SK-N-SH (cell line): ENCODE measurements at regions not wholly inside any gene's neighbourhood (a gene's known extent, or its start where the extent isn't known, plus 50 kb on each side); places are given as distances from the start of the nearest gene placed in this dataset.

Source experiments
- CTCF ChIA-PET: fragments of 300-600, 350-600 bp; formaldehyde crosslinking; extraction: SDS; loops from one replicate; lab custom pipeline; 2021; lab: Yijun Ruan, JAX
- POLR2A ChIA-PET: fragments of 350-600 bp; sonication (Branson Sonifier 250); formaldehyde crosslinking; extraction: SDS; loops from one replicate; lab custom pipeline; 2020; ENCODE audit warnings: antibody characterized with exemption, inconsistent platforms; lab: Yijun Ruan, JAX
- DNase-seq: peaks from one replicate; pipeline ENCODE4 v3.0.0; 2012
- H2AFZ ChIP-seq: fragments of 200-600 bp; sonication (generic); 2 replicates; pipeline ENCODE4 v1.8.1; 2016; ENCODE audit warnings: antibody characterized with exemption, mild to moderate bottlenecking, low read depth
- H3F3A ChIP-seq: fragments of 200-600 bp; sonication (generic); replicated peaks from 2 replicates; pipeline ENCODE3; 2016; ENCODE audit warnings: antibody characterized with exemption, mild to moderate bottlenecking; ENCODE audit not compliant: insufficient read depth
- H3K27ac ChIP-seq, 2 experiments: fragments of 200-500 bp in 1 of 2; fragments of 200-600 bp in 1 of 2; sonication (Bioruptor generic) in 1 of 2; sonication (generic), shearing (Covaris generic) in 1 of 2; 2 replicates each; pipeline versions ENCODE4 v1.5.1 to v1.6.1; 2014 to 2016; ENCODE audit warnings: low read depth in 2 of 2, inconsistent platforms in 1 of 2, low read length in 1 of 2, mild to moderate bottlenecking in 1 of 2, mixed read lengths in 1 of 2
- H3K27me3 ChIP-seq: fragments of 200-600 bp; sonication (generic), shearing (Covaris generic); 2 replicates; pipeline ENCODE4 v1.6.1; 2016; ENCODE audit warnings: mixed run types; ENCODE audit not compliant: insufficient read depth
- H3K36me3 ChIP-seq, 2 experiments: fragments of 200-500 bp in 1 of 2; fragments of 200-600 bp in 1 of 2; sonication (Bioruptor generic) in 1 of 2; sonication (generic) in 1 of 2; replicated peaks in 1 of 2; 2 replicates each; pipeline versions ENCODE3 to v1.5.1; 2014 to 2016; ENCODE audit warnings: low read length in 1 of 2, mild to moderate bottlenecking in 1 of 2; ENCODE audit not compliant: insufficient read depth in 2 of 2, control insufficient read depth in 1 of 2
- H3K4me1 ChIP-seq, 2 experiments: fragments of 200-500 bp in 1 of 2; fragments of 200-600 bp in 1 of 2; sonication (Bioruptor generic) in 1 of 2; sonication (generic), shearing (Covaris generic) in 1 of 2; 2 replicates each; pipeline versions ENCODE4 v1.5.1 to v1.6.1; 2014 to 2016; ENCODE audit warnings: low read depth in 1 of 2, low read length in 1 of 2, mixed run types in 1 of 2; ENCODE audit not compliant: insufficient read depth in 2 of 2, control insufficient read depth in 1 of 2
- H3K4me2 ChIP-seq: fragments of 200-600 bp; sonication (generic), shearing (Covaris generic); 2 replicates; pipeline ENCODE4 v1.6.1; 2017; ENCODE audit warnings: mixed run types
- H3K4me3 ChIP-seq, 2 experiments: fragments of 200-500 bp in 1 of 2; fragments of 200-600 bp in 1 of 2; sonication (Bioruptor generic) in 1 of 2; sonication (generic), shearing (Covaris generic) in 1 of 2; 2 replicates each; pipeline versions ENCODE4 v1.5.1 to v1.8.1; 2014 to 2016; ENCODE audit warnings: low read depth in 2 of 2, inconsistent platforms in 1 of 2, low read length in 1 of 2, mild to moderate bottlenecking in 1 of 2, mixed read lengths in 1 of 2, moderate library complexity in 1 of 2
- H3K79me2 ChIP-seq: fragments of 200-600 bp; sonication (generic); 2 replicates; pipeline ENCODE4 v1.8.1; 2017; ENCODE audit warnings: mild to moderate bottlenecking; ENCODE audit not compliant: insufficient read depth
- H3K9ac ChIP-seq: fragments of 200-600 bp; sonication (generic); 2 replicates; pipeline ENCODE4 v1.6.1; 2017; ENCODE audit warnings: mixed run types
- H3K9me2 ChIP-seq: fragments of 200-600 bp; sonication (generic); 2 replicates; pipeline ENCODE4 v1.6.1; 2017; ENCODE audit warnings: mixed run types
- H3K9me3 ChIP-seq: fragments of 200-600 bp; sonication (generic); 2 replicates; pipeline ENCODE4 v1.6.1; 2017; ENCODE audit warnings: mixed run types, mild to moderate bottlenecking, moderate library complexity
- H4K20me1 ChIP-seq: fragments of 200-600 bp; sonication (generic); 2 replicates; pipeline ENCODE4 v1.6.1; 2017; ENCODE audit warnings: mild to moderate bottlenecking, mixed run types; ENCODE audit not compliant: insufficient read depth
- ELF1 ChIP-seq: IDR thresholded peaks from 2 replicates; pipeline ENCODE4 v1.4.0; 2012
- EP300 ChIP-seq, 2 experiments: IDR thresholded peaks; 2 replicates each; pipeline versions ENCODE4 v1.4.0 to v1.6.1; 2012; ENCODE audit warnings: borderline replicate concordance in 1 of 2, low read depth in 1 of 2, low read length in 1 of 2
- EZH2phosphoT487 ChIP-seq: fragments of 200-600 bp; sonication (generic); IDR thresholded peaks from 2 replicates; pipeline ENCODE4 v1.6.1; 2017; ENCODE audit warnings: low read depth, mixed run types, mild to moderate bottlenecking, antibody characterized with exemption, moderate library complexity, borderline replicate concordance
- FOSL2 ChIP-seq: IDR thresholded peaks from 2 replicates; pipeline ENCODE4 v1.4.0; 2012; ENCODE audit warnings: low read depth, mild to moderate bottlenecking, moderate library complexity, borderline replicate concordance
- FOXM1 ChIP-seq: IDR thresholded peaks from 2 replicates; pipeline ENCODE4 v1.4.0; 2012; ENCODE audit warnings: low read depth, mild to moderate bottlenecking
- MEF2A ChIP-seq: IDR thresholded peaks from 2 replicates; pipeline ENCODE4 v1.4.0; 2012; ENCODE audit warnings: low read depth, borderline replicate concordance
- MXI1 ChIP-seq: IDR thresholded peaks from 2 replicates; pipeline ENCODE4 v1.6.1; 2012; ENCODE audit warnings: mild to moderate bottlenecking, low read depth, low read length, improper control_type of control experiment
- NFIC ChIP-seq: IDR thresholded peaks from 2 replicates; pipeline ENCODE4 v1.4.0; 2012; ENCODE audit warnings: borderline replicate concordance
- NRF1 ChIP-seq: IDR thresholded peaks from 2 replicates; pipeline ENCODE4 v1.6.1; 2012; ENCODE audit warnings: low read depth, mild to moderate bottlenecking, low read length
- POLR2AphosphoS5 ChIP-seq: IDR thresholded peaks from 2 replicates; pipeline ENCODE4 v1.6.1; 2012; ENCODE audit warnings: low read depth, low read length
- RAD21 ChIP-seq: IDR thresholded peaks from 2 replicates; pipeline ENCODE4 v1.6.1; 2012; ENCODE audit warnings: mild to moderate bottlenecking, low read length
- RCOR1 ChIP-seq: fragments of 150-350 bp; IDR thresholded peaks from 2 replicates; pipeline ENCODE4 v1.6.1; 2017; ENCODE audit warnings: antibody characterized with exemption, low read length
- RFX5 ChIP-seq: IDR thresholded peaks from 2 replicates; pipeline ENCODE4 v1.6.1; 2012; ENCODE audit warnings: mild to moderate bottlenecking, improper control_type of control experiment, low read length
- RXRA ChIP-seq: IDR thresholded peaks from 2 replicates; pipeline ENCODE4 v1.4.0; 2012; ENCODE audit warnings: low read depth, mild to moderate bottlenecking, borderline replicate concordance
- SMC3 ChIP-seq: IDR thresholded peaks from 2 replicates; pipeline ENCODE4 v1.6.1; 2012; ENCODE audit warnings: low read depth, low read length, improper control_type of control experiment
- TAF1 ChIP-seq: IDR thresholded peaks from 2 replicates; pipeline ENCODE4 v1.6.1; 2012; ENCODE audit warnings: low read depth, mild to moderate bottlenecking, low read length, moderate library complexity, borderline replicate concordance
- WGBS: methylation state at CpG from one replicate; pipeline ENCODE4 v1.1.6; 2017; ENCODE audit warnings: low lambda C conversion rate; 5-methylcytosine and 5-hydroxymethylcytosine counted together
- TF ChIP-seq, protein P1 (sequence below): IDR thresholded peaks from 2 replicates; pipeline ENCODE4; 2012
- TF ChIP-seq, protein P2 (sequence below): IDR thresholded peaks from 2 replicates; pipeline ENCODE4 v1.4.0; 2012; ENCODE audit warnings: low read depth, borderline replicate concordance
- TF ChIP-seq, protein P3 (sequence below): fragments of 200-600 bp; sonication (generic); IDR thresholded peaks from 2 replicates; pipeline ENCODE4 v1.6.1; 2017; ENCODE audit warnings: antibody characterized with exemption, mild to moderate bottlenecking, moderate library complexity
- TF ChIP-seq, protein P4 (sequence below): fragments of 150-350 bp; IDR thresholded peaks from 2 replicates; pipeline ENCODE4 v1.6.1; 2016; ENCODE audit warnings: mild to moderate bottlenecking, low read depth, low read length

DNA sequence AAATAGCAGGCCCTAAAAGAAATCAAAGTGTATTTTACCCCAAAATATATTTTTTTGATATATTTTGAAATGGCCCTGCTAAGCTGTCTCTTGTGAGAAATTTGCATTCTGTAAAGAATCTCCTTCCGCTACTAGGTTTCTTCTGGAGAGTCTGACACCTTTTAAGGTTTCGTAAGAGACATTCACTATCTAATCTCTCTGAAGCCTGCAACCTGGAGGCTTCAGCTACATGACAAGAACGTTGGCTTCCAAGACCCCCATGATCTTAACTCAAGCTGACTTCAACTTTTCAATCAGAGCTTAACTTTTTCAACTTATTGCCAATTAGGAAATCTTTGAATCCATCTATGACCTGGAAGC, 1894.9 kb upstream of the LRRTM1 start:
- Histone ChIP-seq H3K4me2 (no peak overlapping the region), H3F3A (no peaks in the 10 kb centered on the region), H3K9me3 (no peaks in the 10 kb centered on the region), H3K27ac (no peak overlapping the region), H3K79me2 (no peaks in the 10 kb centered on the region), H3K9me2 (no peaks in the 10 kb centered on the region)
- CTCF ChIA-PET, result no interaction called here
- no peak for DNase-seq
- TF ChIP-seq RCOR1, result no peak
- TF ChIP-seq FOSL2, result no peak
- no peak for TF ChIP-seq NRF1
- TF ChIP-seq POLR2AphosphoS5, result no peak
- TF ChIP-seq, protein P1, sequence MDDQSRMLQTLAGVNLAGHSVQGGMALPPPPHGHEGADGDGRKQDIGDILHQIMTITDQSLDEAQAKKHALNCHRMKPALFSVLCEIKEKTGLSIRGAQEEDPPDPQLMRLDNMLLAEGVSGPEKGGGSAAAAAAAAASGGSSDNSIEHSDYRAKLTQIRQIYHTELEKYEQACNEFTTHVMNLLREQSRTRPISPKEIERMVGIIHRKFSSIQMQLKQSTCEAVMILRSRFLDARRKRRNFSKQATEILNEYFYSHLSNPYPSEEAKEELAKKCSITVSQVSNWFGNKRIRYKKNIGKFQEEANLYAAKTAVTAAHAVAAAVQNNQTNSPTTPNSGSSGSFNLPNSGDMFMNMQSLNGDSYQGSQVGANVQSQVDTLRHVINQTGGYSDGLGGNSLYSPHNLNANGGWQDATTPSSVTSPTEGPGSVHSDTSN, result no peak
- TF ChIP-seq, protein P2, sequence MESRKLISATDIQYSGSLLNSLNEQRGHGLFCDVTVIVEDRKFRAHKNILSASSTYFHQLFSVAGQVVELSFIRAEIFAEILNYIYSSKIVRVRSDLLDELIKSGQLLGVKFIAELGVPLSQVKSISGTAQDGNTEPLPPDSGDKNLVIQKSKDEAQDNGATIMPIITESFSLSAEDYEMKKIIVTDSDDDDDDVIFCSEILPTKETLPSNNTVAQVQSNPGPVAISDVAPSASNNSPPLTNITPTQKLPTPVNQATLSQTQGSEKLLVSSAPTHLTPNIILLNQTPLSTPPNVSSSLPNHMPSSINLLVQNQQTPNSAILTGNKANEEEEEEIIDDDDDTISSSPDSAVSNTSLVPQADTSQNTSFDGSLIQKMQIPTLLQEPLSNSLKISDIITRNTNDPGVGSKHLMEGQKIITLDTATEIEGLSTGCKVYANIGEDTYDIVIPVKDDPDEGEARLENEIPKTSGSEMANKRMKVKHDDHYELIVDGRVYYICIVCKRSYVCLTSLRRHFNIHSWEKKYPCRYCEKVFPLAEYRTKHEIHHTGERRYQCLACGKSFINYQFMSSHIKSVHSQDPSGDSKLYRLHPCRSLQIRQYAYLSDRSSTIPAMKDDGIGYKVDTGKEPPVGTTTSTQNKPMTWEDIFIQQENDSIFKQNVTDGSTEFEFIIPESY, result no peak
- no peak for TF ChIP-seq MEF2A
- TF ChIP-seq MXI1, result no peak
- no peak for TF ChIP-seq ELF1
- no peak for TF ChIP-seq RAD21
- TF ChIP-seq FOXM1, result no peak
- TF ChIP-seq TAF1, result no peak
- TF ChIP-seq, protein P3, sequence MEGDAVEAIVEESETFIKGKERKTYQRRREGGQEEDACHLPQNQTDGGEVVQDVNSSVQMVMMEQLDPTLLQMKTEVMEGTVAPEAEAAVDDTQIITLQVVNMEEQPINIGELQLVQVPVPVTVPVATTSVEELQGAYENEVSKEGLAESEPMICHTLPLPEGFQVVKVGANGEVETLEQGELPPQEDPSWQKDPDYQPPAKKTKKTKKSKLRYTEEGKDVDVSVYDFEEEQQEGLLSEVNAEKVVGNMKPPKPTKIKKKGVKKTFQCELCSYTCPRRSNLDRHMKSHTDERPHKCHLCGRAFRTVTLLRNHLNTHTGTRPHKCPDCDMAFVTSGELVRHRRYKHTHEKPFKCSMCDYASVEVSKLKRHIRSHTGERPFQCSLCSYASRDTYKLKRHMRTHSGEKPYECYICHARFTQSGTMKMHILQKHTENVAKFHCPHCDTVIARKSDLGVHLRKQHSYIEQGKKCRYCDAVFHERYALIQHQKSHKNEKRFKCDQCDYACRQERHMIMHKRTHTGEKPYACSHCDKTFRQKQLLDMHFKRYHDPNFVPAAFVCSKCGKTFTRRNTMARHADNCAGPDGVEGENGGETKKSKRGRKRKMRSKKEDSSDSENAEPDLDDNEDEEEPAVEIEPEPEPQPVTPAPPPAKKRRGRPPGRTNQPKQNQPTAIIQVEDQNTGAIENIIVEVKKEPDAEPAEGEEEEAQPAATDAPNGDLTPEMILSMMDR, result no peak
- no peak for TF ChIP-seq NFIC
- TF ChIP-seq, protein P4, sequence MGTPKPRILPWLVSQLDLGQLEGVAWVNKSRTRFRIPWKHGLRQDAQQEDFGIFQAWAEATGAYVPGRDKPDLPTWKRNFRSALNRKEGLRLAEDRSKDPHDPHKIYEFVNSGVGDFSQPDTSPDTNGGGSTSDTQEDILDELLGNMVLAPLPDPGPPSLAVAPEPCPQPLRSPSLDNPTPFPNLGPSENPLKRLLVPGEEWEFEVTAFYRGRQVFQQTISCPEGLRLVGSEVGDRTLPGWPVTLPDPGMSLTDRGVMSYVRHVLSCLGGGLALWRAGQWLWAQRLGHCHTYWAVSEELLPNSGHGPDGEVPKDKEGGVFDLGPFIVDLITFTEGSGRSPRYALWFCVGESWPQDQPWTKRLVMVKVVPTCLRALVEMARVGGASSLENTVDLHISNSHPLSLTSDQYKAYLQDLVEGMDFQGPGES, result no peak
- TF ChIP-seq RXRA, result no peak
- no peak for TF ChIP-seq RFX5
- no peak for TF ChIP-seq EP300 (IDR thresholded peaks at IDR 0.05; ENCODE audit: borderline replicate concordance in 1 of 2, low read depth in 1 of 2, low read length in 1 of 2)
- no peak for TF ChIP-seq SMC3
- no peak for TF ChIP-seq EZH2phosphoT487
- TF ChIP-seq, all 33 proteins: peak for 0
- Histone ChIP-seq H4K20me1 (no peaks in the 10 kb centered on the region), H3K4me3 (no peak overlapping the region), H3K27me3 (no peaks in the 10 kb centered on the region), H2AFZ (no peak overlapping the region), H3K36me3 (no peaks in the 10 kb centered on the region), H3K9ac (no peak overlapping the region), H3K4me1 (no peaks in the 10 kb centered on the region)
- POLR2A ChIA-PET, result no interaction called here
- 2% methylated on average over 3 of the region's 3 CpGs for WGBS
